ENCODE measurements at regions not wholly inside any gene's neighbourhood (a gene's known extent, or its start where the extent isn't known, plus 50 kb on each side); places are given as distances from the start of the nearest gene placed in this dataset.

GRCh38 chr3:124535306-124535705 is 194.9 kb upstream of the UMPS start:
- ATAC-seq = no peak
- Mint-ChIP-seq H3K27ac (no peak overlapping the region), H3K36me3 (no peaks in the 10 kb centered on the region), H3K9me3 (no peaks in the 10 kb centered on the region)
- DNase-seq (ENCODE audit: low spot score in 2 of 2) = no peak

- Mint-ChIP-seq H3K9me3 (no peaks in the 10 kb centered on the region), H3K27ac (no peak overlapping the region), H3K36me3 (no peaks in the 10 kb centered on the region)
- no peak for ATAC-seq
- DNase-seq (ENCODE audit: low spot score in 2 of 2) = no peak
Measured at GRCh38 chr3:124540550-124541211, 189.6 kb upstream of the UMPS start.

GRCh38 chr3:124542214-124542869 is 187.9 kb upstream of the UMPS start:
- Mint-ChIP-seq H3K9me3 (no peaks in the 10 kb centered on the region), H3K27ac (no peak overlapping the region), H3K36me3 (no peaks in the 10 kb centered on the region)
- no peak for ATAC-seq
- no peak for DNase-seq (ENCODE audit: low spot score in 2 of 2)

DNA sequence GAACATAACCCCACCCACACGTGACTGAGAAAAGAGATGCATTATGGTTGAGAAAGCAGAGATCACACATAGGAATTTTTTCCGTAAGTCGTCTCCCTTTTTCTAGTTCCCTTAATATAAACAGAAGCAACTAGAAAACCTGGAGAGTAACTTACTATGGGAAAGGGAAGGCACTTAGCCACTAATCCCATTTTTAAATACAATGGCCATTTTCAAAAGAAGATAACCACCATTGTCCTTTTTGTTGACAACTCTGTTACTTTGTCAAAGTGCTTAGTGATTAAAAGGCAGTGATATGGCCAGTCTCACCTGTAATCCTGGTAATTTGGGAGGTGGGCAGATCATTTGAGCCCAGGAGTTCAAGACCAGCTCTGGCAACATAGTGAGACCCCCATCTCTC is 184.4 kb upstream of the UMPS start:
- DNase-seq (ENCODE audit: low spot score in 2 of 2) (no peak), ATAC-seq (no peak)
- no peaks in the 10 kb centered on the region for H3K9me3 Mint-ChIP-seq
- H3K27ac Mint-ChIP-seq = no peak overlapping the region
- no peaks in the 10 kb centered on the region for H3K36me3 Mint-ChIP-seq

GRCh38 chr3:124552224-124552623 is 178.0 kb upstream of the UMPS start:
- no peak overlapping the region for H3K27ac Mint-ChIP-seq
- ATAC-seq = no peak
- H3K9me3 Mint-ChIP-seq = no peaks in the 10 kb centered on the region
- no peak for DNase-seq (ENCODE audit: low spot score in 2 of 2)
- H3K36me3 Mint-ChIP-seq = no peaks in the 10 kb centered on the region

- no peaks in the 10 kb centered on the region for H3K9me3 Mint-ChIP-seq
- DNase-seq (ENCODE audit: low spot score in 2 of 2) = no peak
- no peaks in the 10 kb centered on the region for H3K36me3 Mint-ChIP-seq
- peak; percentile 28 to 64 for ATAC-seq
- H3K27ac Mint-ChIP-seq = no peak overlapping the region
Measured at GRCh38 chr3:124553178-124553577, 177.1 kb upstream of the UMPS start.

DNA sequence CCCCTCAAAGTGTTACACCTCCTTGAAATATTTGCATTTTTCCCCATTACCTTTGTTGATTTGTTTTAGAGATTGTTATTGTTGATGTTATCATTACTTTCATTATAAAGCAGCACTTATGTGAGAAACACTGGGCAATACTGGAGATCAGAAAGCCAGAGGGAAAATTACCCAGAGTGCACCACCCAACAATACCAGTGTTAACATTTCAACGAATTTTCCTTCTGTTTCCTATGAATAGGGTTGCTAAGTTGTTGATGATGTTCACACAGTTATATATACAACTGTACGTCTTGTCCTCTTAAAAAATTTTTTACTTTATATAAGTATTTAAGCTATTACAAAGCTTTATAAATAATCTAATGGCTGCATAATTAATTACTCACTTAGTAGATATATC is 173.6 kb upstream of the UMPS start:
- no peak for DNase-seq (ENCODE audit: low spot score in 2 of 2)

DNA sequence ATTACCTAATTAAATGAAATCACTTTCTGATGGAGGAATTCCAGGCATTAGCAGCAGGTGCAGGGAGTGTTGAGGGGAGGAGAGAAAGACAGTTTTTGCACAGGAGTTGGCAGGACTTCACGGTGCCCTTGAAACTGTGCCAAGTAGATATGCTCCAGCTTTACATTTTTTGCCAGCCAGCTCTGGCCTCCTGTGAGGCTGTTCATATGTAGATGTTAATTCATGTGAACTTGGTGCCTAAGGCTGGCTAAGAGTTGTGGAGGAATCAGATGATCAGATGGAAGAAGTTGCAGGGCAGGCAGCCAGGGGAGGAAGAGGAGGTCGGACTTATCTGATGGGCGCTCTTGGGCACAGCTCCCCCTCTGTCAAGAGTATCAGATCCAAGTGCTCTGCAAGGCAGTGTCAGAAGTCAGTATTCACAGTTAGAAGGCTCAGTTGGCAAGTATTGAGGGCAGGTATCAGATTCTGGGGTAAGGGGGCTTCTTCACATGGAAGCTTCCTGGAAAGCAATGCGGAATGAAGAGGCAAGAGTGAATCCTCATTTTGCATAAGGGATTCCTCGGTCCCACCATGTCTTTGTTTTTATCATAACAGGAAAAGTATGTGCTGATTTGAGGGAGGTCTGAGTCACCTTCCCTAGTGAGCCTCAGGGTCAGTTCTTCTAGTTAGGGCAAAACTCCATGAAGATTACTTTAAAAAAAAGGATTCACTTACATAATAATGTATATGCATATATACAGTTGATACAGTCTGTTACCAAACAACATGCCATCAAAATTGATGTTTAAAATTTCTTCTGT is 172.6 kb upstream of the UMPS start:
- Mint-ChIP-seq H3K9me3 (no peaks in the 10 kb centered on the region), H3K36me3 (no peaks in the 10 kb centered on the region), H3K27ac (no peak overlapping the region)
- DNase-seq (ENCODE audit: low spot score in 2 of 2) (no peak), ATAC-seq (no peak)

More for the DNA sequence above, 173.6 kb upstream of the UMPS start:
- Mint-ChIP-seq H3K36me3 (no peaks in the 10 kb centered on the region), H3K9me3 (no peaks in the 10 kb centered on the region), H3K27ac (no peak overlapping the region)
- ATAC-seq = no peak

DNA sequence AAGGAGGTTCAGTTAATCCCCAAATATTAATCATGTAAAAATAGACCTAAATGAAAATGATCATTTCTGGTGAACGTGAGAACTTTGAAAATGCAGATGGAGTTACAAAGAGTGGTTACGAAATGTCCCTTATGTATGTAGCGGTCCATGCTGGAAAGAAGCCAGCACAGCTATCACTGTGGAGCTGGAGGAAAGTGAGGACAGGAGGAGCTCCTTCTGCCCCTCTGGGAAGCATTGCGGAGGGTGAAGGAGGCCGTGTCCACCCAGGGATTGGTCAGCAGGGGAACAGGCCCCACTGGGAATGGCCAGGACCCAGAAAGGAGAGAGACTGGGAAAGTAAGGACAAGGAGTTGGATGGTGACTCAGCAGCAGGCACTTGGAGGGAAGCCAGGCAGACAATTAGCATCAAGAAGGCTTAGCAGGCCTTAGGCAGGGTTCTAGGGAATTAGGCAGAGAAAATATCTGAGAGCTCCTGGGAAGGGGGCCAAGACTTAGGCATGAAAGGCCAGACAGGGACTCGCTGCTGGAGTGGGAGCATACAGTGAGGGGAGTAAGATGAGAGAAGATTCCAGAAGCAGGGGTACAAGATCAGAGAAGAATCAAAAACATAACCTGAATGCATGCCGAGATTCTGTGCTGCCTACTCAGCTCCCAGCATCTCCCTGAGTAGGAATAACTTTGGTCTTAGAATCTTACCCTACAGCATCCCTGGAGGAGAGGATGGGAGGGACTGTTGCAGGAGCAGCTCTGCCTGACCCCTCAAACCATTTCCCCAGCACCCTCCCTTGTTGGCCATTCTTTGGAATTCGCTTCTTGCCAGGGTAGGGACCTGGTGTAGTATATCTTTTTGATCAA is 171.0 kb upstream of the UMPS start:
- Mint-ChIP-seq H3K27ac (no peak overlapping the region), H3K36me3 (no peaks in the 10 kb centered on the region), H3K9me3 (no peaks in the 10 kb centered on the region)
- ATAC-seq (peak; percentile 9 to 34), DNase-seq (ENCODE audit: low spot score in 2 of 2) (no peak)

GRCh38 chr3:124559846-124560574 is 170.2 kb upstream of the UMPS start:
- Mint-ChIP-seq H3K27ac (no peak overlapping the region), H3K9me3 (no peaks in the 10 kb centered on the region), H3K36me3 (no peaks in the 10 kb centered on the region)
- DNase-seq (ENCODE audit: low spot score in 2 of 2) (peak in 1 of 2 donors; percentile 69), ATAC-seq (peak; percentile 59 to 79)

DNA sequence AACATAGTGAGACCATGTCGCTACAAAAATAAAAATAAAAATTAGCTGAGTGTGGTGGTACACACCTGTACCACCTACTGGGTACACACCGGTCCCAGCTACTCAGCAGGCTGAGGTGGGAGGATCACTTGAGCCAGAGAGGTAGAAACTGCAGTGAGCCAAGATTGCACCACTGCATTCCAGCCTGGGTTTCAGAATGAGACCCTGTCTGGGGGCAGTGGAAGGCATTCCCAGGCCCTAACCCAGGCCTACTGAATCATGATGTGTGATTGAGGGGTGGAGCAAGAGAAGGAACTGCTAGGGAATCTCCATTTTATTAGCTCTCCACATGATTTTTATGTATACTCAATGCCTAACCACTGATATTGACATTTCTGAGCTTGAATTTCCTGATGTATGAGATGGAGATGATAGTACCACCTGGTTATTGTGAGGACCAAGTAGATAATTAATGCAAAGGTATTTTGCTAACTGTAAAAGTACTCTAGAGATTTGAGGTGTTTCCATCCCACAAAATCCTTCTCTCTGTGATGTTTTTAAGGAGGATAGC is 169.5 kb upstream of the UMPS start:
- Mint-ChIP-seq H3K27ac (no peak overlapping the region), H3K36me3 (no peaks in the 10 kb centered on the region), H3K9me3 (no peaks in the 10 kb centered on the region)
- DNase-seq (ENCODE audit: low spot score in 2 of 2) (no peak), ATAC-seq (no peak)

DNA sequence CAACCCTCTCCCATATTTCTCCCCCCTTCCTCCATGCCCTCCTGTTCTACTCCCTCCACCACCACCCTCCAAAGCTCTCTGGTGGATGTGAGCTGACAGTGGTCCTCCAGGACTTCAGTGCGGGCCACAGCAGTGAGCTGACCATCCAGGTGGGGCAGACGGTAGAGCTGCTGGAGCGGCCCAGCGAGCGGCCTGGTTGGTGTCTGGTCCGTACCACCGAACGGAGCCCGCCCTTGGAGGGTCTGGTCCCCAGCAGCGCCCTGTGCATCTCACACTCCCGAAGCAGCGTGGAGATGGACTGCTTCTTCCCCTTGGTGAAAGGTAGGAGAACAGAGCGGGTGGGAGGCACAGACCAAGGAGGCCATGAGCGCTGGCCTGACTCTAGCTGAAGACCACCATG is 167.5 kb upstream of the UMPS start:
- H3K9me3 Mint-ChIP-seq = no peaks in the 10 kb centered on the region
- H3K36me3 Mint-ChIP-seq = no peaks in the 10 kb centered on the region
- H3K27ac Mint-ChIP-seq = no peak overlapping the region
- DNase-seq (ENCODE audit: low spot score in 2 of 2) = no peak
- no peak for ATAC-seq

GRCh38 chr3:124563376-124563775 is 166.9 kb upstream of the UMPS start:
- no peaks in the 10 kb centered on the region for H3K9me3 Mint-ChIP-seq
- no peaks in the 10 kb centered on the region for H3K36me3 Mint-ChIP-seq
- DNase-seq (ENCODE audit: low spot score in 2 of 2) = no peak
- H3K27ac Mint-ChIP-seq = no peak overlapping the region
- ATAC-seq = no peak

- H3K27ac Mint-ChIP-seq = no peak overlapping the region
- H3K36me3 Mint-ChIP-seq = no peaks in the 10 kb centered on the region
- no peaks in the 10 kb centered on the region for H3K9me3 Mint-ChIP-seq
- ATAC-seq (peak; percentile 67 to 70), DNase-seq (ENCODE audit: low spot score in 2 of 2) (peak in 1 of 2 donors; percentile 67)
Measured at GRCh38 chr3:124565013-124565412, 165.2 kb upstream of the UMPS start.

- no peak overlapping the region for H3K27ac Mint-ChIP-seq
- no peaks in the 10 kb centered on the region for H3K9me3 Mint-ChIP-seq
- ATAC-seq = no peak
- DNase-seq (ENCODE audit: low spot score in 2 of 2) = no peak
- no peaks in the 10 kb centered on the region for H3K36me3 Mint-ChIP-seq
Measured at GRCh38 chr3:124565551-124565950, 164.7 kb upstream of the UMPS start.

DNA sequence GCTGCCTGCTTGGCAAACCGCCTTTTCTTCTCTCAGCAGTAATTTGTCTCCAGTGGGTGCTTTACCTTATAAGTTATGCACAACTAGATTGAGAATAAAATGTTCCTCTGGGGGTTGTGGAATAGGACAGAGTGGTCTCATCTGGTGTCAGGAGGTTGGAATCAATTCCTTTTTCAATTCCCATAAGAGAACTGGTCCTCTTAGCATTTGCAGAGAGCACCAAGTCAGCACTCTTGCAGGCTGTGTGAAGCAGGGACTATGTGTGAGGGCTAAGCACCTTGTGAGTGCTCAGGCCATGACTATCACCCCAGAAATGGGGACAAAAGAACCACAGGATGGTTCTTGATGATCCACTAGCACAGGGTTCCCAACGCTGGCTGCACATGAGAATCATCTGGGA is 163.6 kb upstream of the UMPS start:
- no peak for DNase-seq (ENCODE audit: low spot score in 2 of 2)
- no peaks in the 10 kb centered on the region for H3K9me3 Mint-ChIP-seq
- no peaks in the 10 kb centered on the region for H3K36me3 Mint-ChIP-seq
- peak overlapping the region in 1 of 2 donors; percentile 79 for H3K27ac Mint-ChIP-seq
- no peak for ATAC-seq
